ENCODE measurements at regions not wholly inside any gene's neighbourhood (a gene's known extent, or its start where the extent isn't known, plus 50 kb on each side); places are given as distances from the start of the nearest gene placed in this dataset.

GRCh38 chr12:20212658-20213555 is 155.4 kb upstream of the PDE3A start:
- H3K9me3 Mint-ChIP-seq: peaks cover 5% of the 10 kb centered on the region
- no peak overlapping the region for H3K4me3 Mint-ChIP-seq
- peaks cover 12% of the 10 kb centered on the region for H3K27me3 Mint-ChIP-seq
- no peak overlapping the region for H3K27ac Mint-ChIP-seq
- no peaks in the 10 kb centered on the region for H3K36me3 Mint-ChIP-seq (ENCODE audit: low read depth)
- no peaks in the 10 kb centered on the region for H3K4me1 Mint-ChIP-seq (ENCODE audit: low read depth)

GRCh38 chr12:20213723-20214625 is 154.4 kb upstream of the PDE3A start:
- no peak overlapping the region for H3K4me3 Mint-ChIP-seq
- H3K27me3 Mint-ChIP-seq: peaks cover 12% of the 10 kb centered on the region
- no peaks in the 10 kb centered on the region for H3K4me1 Mint-ChIP-seq (ENCODE audit: low read depth)
- no peaks in the 10 kb centered on the region for H3K36me3 Mint-ChIP-seq (ENCODE audit: low read depth)
- H3K9me3 Mint-ChIP-seq: peaks cover 5% of the 10 kb centered on the region
- H3K27ac Mint-ChIP-seq: no peak overlapping the region

- no peaks in the 10 kb centered on the region for H3K4me1 Mint-ChIP-seq (ENCODE audit: low read depth)
- no peak overlapping the region for H3K27ac Mint-ChIP-seq
- no peak overlapping the region for H3K4me3 Mint-ChIP-seq
- no peaks in the 10 kb centered on the region for H3K36me3 Mint-ChIP-seq (ENCODE audit: low read depth)
- H3K27me3 Mint-ChIP-seq: peaks cover 4% of the 10 kb centered on the region
- no peaks in the 10 kb centered on the region for H3K9me3 Mint-ChIP-seq
Observed at GRCh38 chr12:20220339-20220738, 148.0 kb upstream of the PDE3A start.

GRCh38 chr12:20232931-20233675 is 135.2 kb upstream of the PDE3A start:
- Mint-ChIP-seq H3K27ac (no peak overlapping the region), H3K4me3 (no peak overlapping the region), H3K4me1 (ENCODE audit: low read depth) (no peaks in the 10 kb centered on the region), H3K36me3 (ENCODE audit: low read depth) (no peaks in the 10 kb centered on the region), H3K9me3 (no peaks in the 10 kb centered on the region), H3K27me3 (no peaks in the 10 kb centered on the region)

- no peak overlapping the region for H3K27ac Mint-ChIP-seq
- no peaks in the 10 kb centered on the region for H3K36me3 Mint-ChIP-seq (ENCODE audit: low read depth)
- no peaks in the 10 kb centered on the region for H3K4me1 Mint-ChIP-seq (ENCODE audit: low read depth)
- H3K27me3 Mint-ChIP-seq: no peaks in the 10 kb centered on the region
- no peaks in the 10 kb centered on the region for H3K9me3 Mint-ChIP-seq
- H3K4me3 Mint-ChIP-seq: no peak overlapping the region
Observed at GRCh38 chr12:20234474-20234873, 133.9 kb upstream of the PDE3A start.

GRCh38 chr12:20237091-20237490 is 131.2 kb upstream of the PDE3A start:
- H3K4me3 Mint-ChIP-seq: no peak overlapping the region
- H3K36me3 Mint-ChIP-seq (ENCODE audit: low read depth): no peaks in the 10 kb centered on the region
- H3K27ac Mint-ChIP-seq: no peak overlapping the region
- no peaks in the 10 kb centered on the region for H3K4me1 Mint-ChIP-seq (ENCODE audit: low read depth)
- no peaks in the 10 kb centered on the region for H3K9me3 Mint-ChIP-seq
- H3K27me3 Mint-ChIP-seq: no peaks in the 10 kb centered on the region

- Mint-ChIP-seq H3K27me3 (no peaks in the 10 kb centered on the region), H3K4me3 (no peak overlapping the region), H3K36me3 (ENCODE audit: low read depth) (no peaks in the 10 kb centered on the region), H3K27ac (no peak overlapping the region), H3K9me3 (peaks cover 7% of the 10 kb centered on the region), H3K4me1 (ENCODE audit: low read depth) (no peaks in the 10 kb centered on the region)
Observed at GRCh38 chr12:20245491-20245890, 122.8 kb upstream of the PDE3A start.

GRCh38 chr12:20248646-20249045 is 119.7 kb upstream of the PDE3A start:
- H3K4me3 Mint-ChIP-seq: no peak overlapping the region
- no peak overlapping the region for H3K27ac Mint-ChIP-seq
- no peaks in the 10 kb centered on the region for H3K27me3 Mint-ChIP-seq
- no peaks in the 10 kb centered on the region for H3K4me1 Mint-ChIP-seq (ENCODE audit: low read depth)
- H3K36me3 Mint-ChIP-seq (ENCODE audit: low read depth): no peaks in the 10 kb centered on the region
- H3K9me3 Mint-ChIP-seq: peaks cover 7% of the 10 kb centered on the region

- Mint-ChIP-seq H3K4me3 (no peak overlapping the region), H3K27me3 (no peaks in the 10 kb centered on the region), H3K4me1 (ENCODE audit: low read depth) (no peaks in the 10 kb centered on the region), H3K9me3 (peaks cover 12% of the 10 kb centered on the region), H3K36me3 (ENCODE audit: low read depth) (no peaks in the 10 kb centered on the region), H3K27ac (no peak overlapping the region)
Observed at GRCh38 chr12:20250761-20251160, 117.6 kb upstream of the PDE3A start.

GRCh38 chr12:20257311-20257710 is 111.0 kb upstream of the PDE3A start:
- H3K4me3 Mint-ChIP-seq: no peak overlapping the region
- no peaks in the 10 kb centered on the region for H3K27me3 Mint-ChIP-seq
- peaks cover 6% of the 10 kb centered on the region for H3K9me3 Mint-ChIP-seq
- no peaks in the 10 kb centered on the region for H3K4me1 Mint-ChIP-seq (ENCODE audit: low read depth)
- H3K36me3 Mint-ChIP-seq (ENCODE audit: low read depth): no peaks in the 10 kb centered on the region
- H3K27ac Mint-ChIP-seq: no peak overlapping the region

GRCh38 chr12:20259786-20260185 is 108.6 kb upstream of the PDE3A start:
- Mint-ChIP-seq H3K36me3 (ENCODE audit: low read depth) (no peaks in the 10 kb centered on the region), H3K27me3 (no peaks in the 10 kb centered on the region), H3K9me3 (no peaks in the 10 kb centered on the region), H3K4me1 (ENCODE audit: low read depth) (no peaks in the 10 kb centered on the region), H3K4me3 (no peak overlapping the region), H3K27ac (no peak overlapping the region)

GRCh38 chr12:20260851-20261250 is 107.5 kb upstream of the PDE3A start:
- H3K36me3 Mint-ChIP-seq (ENCODE audit: low read depth): no peaks in the 10 kb centered on the region
- H3K27me3 Mint-ChIP-seq: no peaks in the 10 kb centered on the region
- H3K9me3 Mint-ChIP-seq: no peaks in the 10 kb centered on the region
- H3K4me3 Mint-ChIP-seq: no peak overlapping the region
- H3K4me1 Mint-ChIP-seq (ENCODE audit: low read depth): no peaks in the 10 kb centered on the region
- no peak overlapping the region for H3K27ac Mint-ChIP-seq

GRCh38 chr12:20262119-20262518 is 106.2 kb upstream of the PDE3A start:
- no peak overlapping the region for H3K4me3 Mint-ChIP-seq
- no peaks in the 10 kb centered on the region for H3K4me1 Mint-ChIP-seq (ENCODE audit: low read depth)
- H3K27me3 Mint-ChIP-seq: no peaks in the 10 kb centered on the region
- no peaks in the 10 kb centered on the region for H3K9me3 Mint-ChIP-seq
- H3K27ac Mint-ChIP-seq: no peak overlapping the region
- no peaks in the 10 kb centered on the region for H3K36me3 Mint-ChIP-seq (ENCODE audit: low read depth)

GRCh38 chr12:20264026-20264425 is 104.3 kb upstream of the PDE3A start:
- Mint-ChIP-seq H3K36me3 (ENCODE audit: low read depth) (no peaks in the 10 kb centered on the region), H3K4me1 (ENCODE audit: low read depth) (no peaks in the 10 kb centered on the region), H3K4me3 (no peak overlapping the region), H3K27ac (no peak overlapping the region), H3K9me3 (no peaks in the 10 kb centered on the region), H3K27me3 (no peaks in the 10 kb centered on the region)

All from stimulated activated naive CD8-positive, alpha-beta T cell treated with anti-CD3 and anti-CD28 coated beads, Interleukin-15, Interleukin-2, amounts not matched to agents 100 ng/mL and 50 ng/mL, for 24 hours (primary cell).